ENCODE measurements at regions not wholly inside any gene's neighbourhood (a gene's known extent, or its start where the extent isn't known, plus 50 kb on each side); places are given as distances from the start of the nearest gene placed in this dataset.

- no peak overlapping the region for H3K27ac Mint-ChIP-seq
These were observed 299.2 kb downstream of the ZPLD1 start for GRCh38 chr3:102733791-102734563.

GRCh38 chr3:102735311-102735710 is 300.5 kb downstream of the ZPLD1 start:
- H3K4me1 Mint-ChIP-seq: no peaks in the 10 kb centered on the region
- no peaks in the 10 kb centered on the region for H3K9me3 Mint-ChIP-seq
- H3K36me3 Mint-ChIP-seq (ENCODE audit: low read depth): no peaks in the 10 kb centered on the region
- H3K27ac Mint-ChIP-seq: no peak overlapping the region
- H3K4me3 Mint-ChIP-seq: no peak overlapping the region
- no peaks in the 10 kb centered on the region for H3K27me3 Mint-ChIP-seq (ENCODE audit: low read depth, poor library complexity)
- TF ChIP-seq CTCF (IDR thresholded peaks at IDR 0.05): no peak
- no peak for DNase-seq

More at GRCh38 chr3:102733791-102734563, 299.2 kb downstream of the ZPLD1 start:
- H3K4me1 Mint-ChIP-seq: no peaks in the 10 kb centered on the region
- H3K36me3 Mint-ChIP-seq (ENCODE audit: low read depth): no peaks in the 10 kb centered on the region
- H3K4me3 Mint-ChIP-seq: no peak overlapping the region
- H3K27me3 Mint-ChIP-seq (ENCODE audit: low read depth, poor library complexity): no peaks in the 10 kb centered on the region
- no peak for TF ChIP-seq CTCF (IDR thresholded peaks at IDR 0.05)
- H3K9me3 Mint-ChIP-seq: no peaks in the 10 kb centered on the region
- DNase-seq: no peak

- Mint-ChIP-seq H3K27me3 (ENCODE audit: low read depth, poor library complexity) (no peaks in the 10 kb centered on the region), H3K9me3 (no peaks in the 10 kb centered on the region), H3K4me3 (no peak overlapping the region), H3K4me1 (no peaks in the 10 kb centered on the region), H3K27ac (no peak overlapping the region), H3K36me3 (ENCODE audit: low read depth) (no peaks in the 10 kb centered on the region)
- DNase-seq: no peak
- TF ChIP-seq CTCF (IDR thresholded peaks at IDR 0.05): no peak
These were observed 301.6 kb downstream of the ZPLD1 start for GRCh38 chr3:102736288-102736974.

GRCh38 chr3:102736975-102737304 is 302.1 kb downstream of the ZPLD1 start:
- no peak for DNase-seq
- Mint-ChIP-seq H3K4me1 (no peaks in the 10 kb centered on the region), H3K9me3 (no peaks in the 10 kb centered on the region), H3K4me3 (no peak overlapping the region), H3K27ac (no peak overlapping the region), H3K27me3 (ENCODE audit: low read depth, poor library complexity) (no peaks in the 10 kb centered on the region), H3K36me3 (ENCODE audit: low read depth) (no peaks in the 10 kb centered on the region)
- TF ChIP-seq CTCF (IDR thresholded peaks at IDR 0.05): no peak

GRCh38 chr3:102737353-102737752 is 302.5 kb downstream of the ZPLD1 start:
- Mint-ChIP-seq H3K27me3 (ENCODE audit: low read depth, poor library complexity) (no peaks in the 10 kb centered on the region), H3K4me3 (no peak overlapping the region), H3K27ac (no peak overlapping the region), H3K36me3 (ENCODE audit: low read depth) (no peaks in the 10 kb centered on the region), H3K9me3 (no peaks in the 10 kb centered on the region), H3K4me1 (no peaks in the 10 kb centered on the region)
- TF ChIP-seq CTCF (IDR thresholded peaks at IDR 0.05): no peak
- no peak for DNase-seq

- H3K27me3 Mint-ChIP-seq (ENCODE audit: low read depth, poor library complexity): no peaks in the 10 kb centered on the region
- DNase-seq: no peak
- no peaks in the 10 kb centered on the region for H3K36me3 Mint-ChIP-seq (ENCODE audit: low read depth)
- H3K9me3 Mint-ChIP-seq: no peaks in the 10 kb centered on the region
- no peaks in the 10 kb centered on the region for H3K4me1 Mint-ChIP-seq
- H3K4me3 Mint-ChIP-seq: no peak overlapping the region
- peak; percentile 12 for TF ChIP-seq CTCF (IDR thresholded peaks at IDR 0.05)
- no peak overlapping the region for H3K27ac Mint-ChIP-seq
These were observed 306.3 kb downstream of the ZPLD1 start for GRCh38 chr3:102741105-102741504.
